ENCODE measurements at regions not wholly inside any gene's neighbourhood (a gene's known extent, or its start where the extent isn't known, plus 50 kb on each side); places are given as distances from the start of the nearest gene placed in this dataset.

GRCh38 chr3:171981271-171981605 is 58.1 kb upstream of the FNDC3B start:
- no peak for TF ChIP-seq CTCF (IDR thresholded peaks at IDR 0.05)
- no peak for TF ChIP-seq POLR2A (IDR thresholded peaks at IDR 0.05)
